Panc1 (cell line): ENCODE measurements at regions not wholly inside any gene's neighbourhood (a gene's known extent, or its start where the extent isn't known, plus 50 kb on each side); places are given as distances from the start of the nearest gene placed in this dataset.

Experiments
- ATAC-seq: fragments of 200-7000 bp; cut with Tn5 transposase; 2 replicates; pipeline ENCODE4 v1.9.1; 2020; ENCODE audit warnings: mild to moderate bottlenecking, moderate library complexity
- BruUV-seq: library from RNA; stranded (reverse); fragments of 400-500 nt; replicated peaks from 2 replicates; lab custom pipeline; 2021; lab: Mats Ljungman, UMichigan
- CTCF ChIA-PET: fragments of 300-600 bp; sonication (Branson Sonifier 250); formaldehyde crosslinking; loops from one replicate; lab custom pipeline; 2022; ENCODE audit warnings: antibody characterized with exemption; lab: Charles Lee
- POLR2A ChIA-PET: fragments of 300-600 bp; sonication (Branson Sonifier 250); formaldehyde crosslinking; loops from one replicate; lab custom pipeline; 2022; ENCODE audit warnings: antibody characterized with exemption; lab: Charles Lee
- DNase-seq: peaks from one replicate; pipeline ENCODE4 v3.0.0-alpha.2; 2010; ENCODE audit warnings: low read depth, low spot score
- H3K27ac ChIP-seq: 2 replicates; pipeline ENCODE4 v1.5.1; 2011; ENCODE audit warnings: mild to moderate bottlenecking, low read length, inconsistent platforms
- H3K27me3 ChIP-seq: fragments of 200-500 bp; sonication (Bioruptor generic); 2 replicates; pipeline ENCODE4 v1.6.0; 2014; ENCODE audit warnings: low read length, inconsistent platforms; ENCODE audit not compliant: control insufficient read depth, insufficient read depth
- H3K36me3 ChIP-seq: fragments of 200-500 bp; sonication (Bioruptor generic); 2 replicates; pipeline ENCODE4 v1.5.1; 2014; ENCODE audit warnings: inconsistent platforms, mild to moderate bottlenecking, low read length, moderate library complexity; ENCODE audit not compliant: control insufficient read depth, insufficient read depth
- H3K4me1 ChIP-seq: 2 replicates; pipeline ENCODE4 v1.5.1; 2011; ENCODE audit warnings: inconsistent platforms, mild to moderate bottlenecking, low read length, moderate library complexity; ENCODE audit not compliant: control insufficient read depth, insufficient read depth
- H3K4me3 ChIP-seq, 2 experiments: 2 replicates each; pipeline ENCODE4 v1.5.1; 2011 to 2012; ENCODE audit warnings: low read depth in 2 of 2, low read length in 2 of 2, mild to moderate bottlenecking in 2 of 2, inconsistent platforms in 1 of 2, moderate library complexity in 1 of 2
- H3K9me3 ChIP-seq: fragments of 200-500 bp; sonication (Bioruptor generic); 2 replicates; pipeline ENCODE4 v1.5.1; 2014; ENCODE audit warnings: low read depth, mild to moderate bottlenecking, inconsistent platforms, low read length, moderate library complexity; ENCODE audit not compliant: control insufficient read depth, insufficient read depth
- CTCF ChIP-seq: fragments of 450-650 bp; IDR thresholded peaks from 2 replicates; pipeline ENCODE4 v1.5.1; 2017; ENCODE audit warnings: mild to moderate bottlenecking
- POLR2AphosphoS5 ChIP-seq: IDR thresholded peaks from 2 replicates; pipeline ENCODE4 v1.6.1; 2012; ENCODE audit warnings: mild to moderate bottlenecking, low read depth, low read length, moderate library complexity
- REST ChIP-seq, 2 experiments: IDR thresholded peaks; 2 replicates each; pipeline ENCODE4 v1.6.1; 2011 to 2012; ENCODE audit warnings: low read depth in 2 of 2, control low read depth in 1 of 2, low read length in 1 of 2, mild to moderate bottlenecking in 1 of 2, moderate library complexity in 1 of 2; ENCODE audit not compliant: insufficient read depth in 1 of 2
- SIN3A ChIP-seq: IDR thresholded peaks from 2 replicates; pipeline ENCODE4 v1.6.1; 2012; ENCODE audit warnings: low read depth, mild to moderate bottlenecking, low read length, moderate library complexity, borderline replicate concordance; ENCODE audit not compliant: insufficient read depth
- TCF7L2 ChIP-seq: IDR thresholded peaks from 2 replicates; pipeline ENCODE4 v1.6.1; 2011; ENCODE audit warnings: mild to moderate bottlenecking, low read depth, low read length, inconsistent platforms
- in situ Hi-C: cut with HindIII; loops from 2 replicates; pipeline ENCODE4 v1.10.0; 2016; ENCODE audit warnings: low sequenced_read_pairs, low pct_unique_long_range_greater_than_20kb
- intact Hi-C: fragments of 100-400 bp; cut with micrococcal nuclease; formaldehyde crosslinking; loops from one replicate; pipeline ENCODE4 v1.10.0; 2022; ENCODE audit not compliant: unreplicated experiment

GRCh38 chr6:133746417-133746770 is 142.5 kb upstream of the TCF21 start:
- H3K36me3 ChIP-seq: no peaks in the 10 kb centered on the region
- no peaks in the 10 kb centered on the region for H3K9me3 ChIP-seq
- ChIA-PET CTCF (no interaction called here), POLR2A (no interaction called here)
- no peak for TF ChIP-seq SIN3A
- no peak for TF ChIP-seq REST (IDR thresholded peaks at IDR 0.05; ENCODE audit: insufficient read depth in 1 of 2, low read depth in 2 of 2, low read length in 1 of 2)
- TF ChIP-seq POLR2AphosphoS5: no peak
- no peak for TF ChIP-seq TCF7L2
- no peak for TF ChIP-seq CTCF
- H3K4me3 ChIP-seq: no peak overlapping the region; a peak in 1 of 4 replicates
- intact Hi-C loops (no loop called here), in situ Hi-C loops (no loop called here)
- no TSS peak for BruUV-seq
- ATAC-seq (no peak), DNase-seq (no peak)
- no peaks in the 10 kb centered on the region for H3K27me3 ChIP-seq
- no peaks in the 10 kb centered on the region for H3K4me1 ChIP-seq
- H3K27ac ChIP-seq: no peak overlapping the region

GRCh38 chr6:133748628-133749027 is 140.3 kb upstream of the TCF21 start:
- ChIA-PET POLR2A (no interaction called here), CTCF (no interaction called here)
- Histone ChIP-seq H3K4me1 (no peaks in the 10 kb centered on the region), H3K27me3 (no peaks in the 10 kb centered on the region), H3K27ac (no peak overlapping the region), H3K9me3 (no peaks in the 10 kb centered on the region), H3K36me3 (no peaks in the 10 kb centered on the region), H3K4me3 (no peak overlapping the region)
- intact Hi-C loops (no loop called here), in situ Hi-C loops (no loop called here)
- ATAC-seq (no peak), DNase-seq (no peak)
- BruUV-seq: no TSS peak
- TF ChIP-seq REST (IDR thresholded peaks at IDR 0.05; ENCODE audit: insufficient read depth in 1 of 2, low read depth in 2 of 2, low read length in 1 of 2) (no peak), SIN3A (no peak), POLR2AphosphoS5 (no peak), TCF7L2 (no peak), CTCF (no peak)
